ENCODE measurements at regions not wholly inside any gene's neighbourhood (a gene's known extent, or its start where the extent isn't known, plus 50 kb on each side); places are given as distances from the start of the nearest gene placed in this dataset.

GRCh38 chr11:112828421-112828820 lies 132.8 kb upstream of the NCAM1 start:
- TF ChIP-seq ZNF274 (IDR thresholded peaks at IDR 0.05; ENCODE audit: low read depth, low read length) (no peak), CTCF (IDR thresholded peaks at IDR 0.05 in 2 of 3, conservative IDR thresholded peaks at IDR 0.05 in 1 of 3; ENCODE audit: borderline replicate concordance in 1 of 3, insufficient read depth in 1 of 3, low read depth in 2 of 3, low read length in 2 of 3) (no peak), CBX3 (IDR thresholded peaks at IDR 0.05; ENCODE audit: low read depth) (no peak), YY1 (IDR thresholded peaks at IDR 0.05; ENCODE audit: extremely low read depth, insufficient replicate concordance, low read depth, low read length) (no peak), REST (IDR thresholded peaks at IDR 0.05; ENCODE audit: low read depth) (no peak), EZH2 (IDR thresholded peaks at IDR 0.05) (no peak), ZBTB33 (IDR thresholded peaks at IDR 0.05; ENCODE audit: extremely low read depth, insufficient replicate concordance, low read length) (no peak), SP1 (IDR thresholded peaks at IDR 0.05; ENCODE audit: low read depth) (no peak), ZFX (IDR thresholded peaks at IDR 0.05) (no peak), ATF3 (IDR thresholded peaks at IDR 0.05) (no peak), EZH2phosphoT487 (IDR thresholded peaks at IDR 0.05; ENCODE audit: borderline replicate concordance) (no peak), MAX (IDR thresholded peaks at IDR 0.05) (no peak), POLR2A (IDR thresholded peaks at IDR 0.05; ENCODE audit: borderline replicate concordance, extremely low read depth, insufficient read depth, insufficient read length) (no peak)

Data from HCT116 (cell line).